NCI-H226 (cell line): ENCODE measurements at regions not wholly inside any gene's neighbourhood (a gene's known extent, or its start where the extent isn't known, plus 50 kb on each side); places are given as distances from the start of the nearest gene placed in this dataset.

Source experiments
- DNase-seq: peaks from one replicate; pipeline ENCODE4 v3.0.0-alpha.2; 2015

- no peak for DNase-seq
Observed at GRCh38 chr9:77084094-77084493, 64.6 kb downstream of the FOXB2 start.

- peak; percentile 27 for DNase-seq
Observed at GRCh38 chr9:77085416-77085815, 66.0 kb downstream of the FOXB2 start.

DNA sequence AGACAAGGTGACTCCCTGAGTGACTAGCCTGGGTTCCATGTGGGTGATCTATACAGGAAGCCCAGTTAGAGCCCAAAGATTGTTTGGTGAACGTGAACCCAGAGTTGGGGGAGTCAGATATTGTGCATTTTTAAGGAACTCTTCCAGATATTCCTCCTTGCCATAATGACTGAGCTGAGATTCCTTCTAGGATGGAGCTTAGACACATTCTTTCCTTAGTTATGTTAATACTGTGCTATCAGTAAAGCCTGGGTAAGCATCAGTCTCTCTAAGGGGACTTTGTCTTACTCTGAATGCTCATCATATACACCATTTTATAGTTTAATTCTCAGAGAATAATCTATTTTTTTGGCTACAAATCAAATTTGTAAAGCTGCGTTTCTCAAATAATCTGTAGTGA lies 68.1 kb downstream of the FOXB2 start:
- no peak for DNase-seq

DNA sequence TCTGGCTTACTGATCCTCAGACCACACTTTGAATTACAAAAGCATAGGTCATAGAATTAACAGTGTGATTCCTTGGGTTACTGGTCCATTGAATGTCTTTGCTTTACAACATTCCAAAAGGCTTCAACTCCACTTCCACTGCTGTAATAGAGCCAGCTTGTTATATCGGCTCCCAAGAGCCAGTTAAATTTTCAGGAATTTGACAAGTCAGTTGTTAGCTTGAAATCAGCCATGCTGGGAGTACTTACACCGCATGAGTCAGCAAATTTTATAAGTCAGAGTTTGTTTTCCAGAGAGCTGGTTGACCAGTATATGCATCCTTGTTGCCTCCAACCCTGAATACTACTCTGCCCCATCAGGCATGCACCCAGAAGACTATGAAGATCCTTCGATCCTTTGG lies 73.1 kb downstream of the FOXB2 start:
- peak; percentile 4 for DNase-seq

- DNase-seq, result no peak
Observed at GRCh38 chr9:77094150-77094549, 74.7 kb downstream of the FOXB2 start.

- no peak for DNase-seq
Observed at GRCh38 chr9:77097335-77097734, 77.9 kb downstream of the FOXB2 start.

DNA sequence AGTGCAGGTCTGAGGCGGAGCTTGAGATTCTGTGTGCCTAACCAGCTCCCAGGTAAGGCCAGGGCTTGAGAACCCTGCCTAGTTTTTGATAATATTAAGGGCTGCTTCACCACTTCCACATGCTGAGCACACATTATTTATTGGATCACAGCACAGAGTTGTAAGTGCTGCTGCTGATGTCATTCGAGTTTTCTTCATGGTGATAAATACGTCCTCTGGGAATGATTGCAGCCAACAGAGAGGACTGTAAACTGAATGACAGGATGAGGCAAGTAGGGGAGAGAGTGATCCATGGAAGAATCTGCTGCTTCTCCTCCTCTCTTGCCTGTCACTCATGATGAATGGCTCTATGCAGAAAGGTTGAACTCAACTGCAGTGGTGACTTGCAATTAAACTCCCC lies 77.9 kb upstream of the VPS13A start:
- DNase-seq, result peak; percentile 7

DNA sequence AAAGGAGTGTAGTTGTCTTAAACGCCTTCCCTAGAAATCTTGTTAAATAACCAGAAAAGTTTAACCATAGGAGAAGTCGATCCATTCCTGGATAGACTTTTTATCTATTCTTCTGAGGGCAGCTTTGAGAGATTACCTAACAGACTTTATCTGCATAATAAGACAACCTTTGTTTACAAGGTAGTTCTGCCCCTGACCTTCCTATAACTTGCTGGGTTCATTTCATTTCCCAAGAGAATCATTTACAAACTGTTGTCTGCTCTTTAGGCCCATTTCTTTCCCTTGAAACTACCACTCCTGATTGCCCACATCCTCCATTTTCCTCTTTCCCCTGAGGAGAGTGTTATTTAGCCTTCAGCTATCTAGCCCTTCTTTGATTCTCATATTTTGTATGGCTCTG lies 65.9 kb upstream of the VPS13A start:
- DNase-seq, result no peak

- DNase-seq, result no peak
Observed at GRCh38 chr9:77125665-77126064, 51.7 kb upstream of the VPS13A start.

DNA sequence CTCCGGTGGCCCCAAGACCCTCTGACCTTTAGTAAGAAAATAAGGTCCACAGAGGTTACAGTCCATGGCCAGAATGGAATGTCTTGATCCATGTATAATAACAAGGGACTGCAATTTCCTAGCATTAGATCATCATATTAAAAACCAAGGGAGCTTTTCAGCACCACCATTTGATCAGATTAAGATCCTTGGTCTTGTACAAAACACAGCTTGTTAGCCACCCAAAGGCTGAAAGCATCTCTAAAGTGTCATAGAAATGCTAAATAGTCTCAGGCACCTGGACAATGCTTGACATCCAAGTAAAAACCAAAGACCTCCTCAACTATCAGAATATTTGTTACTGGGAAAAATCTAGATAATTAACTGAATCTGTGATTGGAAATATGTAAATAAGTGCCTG lies 50.3 kb upstream of the VPS13A start:
- no peak for DNase-seq
